Right renal cortex interstitium (tissue), 3 donors: ENCODE measurements at regions not wholly inside any gene's neighbourhood (a gene's known extent, or its start where the extent isn't known, plus 50 kb on each side); places are given as distances from the start of the nearest gene placed in this dataset.
"Not testable (repeated sequence)": the region's sequence is repeated elsewhere in the genome, so short reads cannot be mapped to it uniquely, and the experiment has no call there.

ENCODE experiments used
- DNase-seq, 3 donors: peaks; one replicate each; pipeline ENCODE4 v3.0.0-alpha.2; 2013; ENCODE audit warnings: low read depth in 3 of 3, low spot score in 2 of 3

GRCh38 chr2:60259781-60260180 is 293.7 kb downstream of the BCL11A start:
- no peak for DNase-seq

DNA sequence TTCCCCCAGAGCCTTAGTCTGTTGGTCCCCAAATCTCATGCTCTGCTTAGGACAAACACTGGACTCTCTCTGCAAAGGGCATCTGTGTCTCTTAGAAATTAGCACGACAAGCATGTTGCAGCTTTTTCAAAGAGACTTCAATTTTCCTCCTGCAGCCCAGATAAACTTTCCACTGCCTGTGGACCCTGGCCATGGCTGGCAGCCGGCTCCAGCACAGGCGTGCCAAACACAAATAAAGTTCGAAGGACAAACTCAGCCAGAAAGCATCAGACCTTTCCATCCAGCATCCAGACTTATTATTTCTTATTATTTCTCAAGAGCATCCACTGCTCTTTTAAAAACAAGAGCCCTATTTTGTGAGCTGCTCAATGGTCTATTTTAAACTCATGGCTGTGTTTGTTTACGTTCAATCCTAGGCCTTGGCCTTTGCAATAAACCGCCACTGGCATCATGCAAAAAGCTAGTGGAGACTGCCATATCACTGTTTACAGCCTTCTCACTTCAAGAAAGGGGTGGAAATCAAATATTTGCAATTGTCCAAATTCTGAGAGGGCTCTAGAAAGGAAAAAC is 300.8 kb downstream of the BCL11A start:
- DNase-seq, result no peak

- DNase-seq, result no peak
These were observed 302.2 kb downstream of the BCL11A start for GRCh38 chr2:60251247-60251646.

- DNase-seq, result no peak
These were observed 303.6 kb downstream of the BCL11A start for GRCh38 chr2:60249879-60250278.

DNA sequence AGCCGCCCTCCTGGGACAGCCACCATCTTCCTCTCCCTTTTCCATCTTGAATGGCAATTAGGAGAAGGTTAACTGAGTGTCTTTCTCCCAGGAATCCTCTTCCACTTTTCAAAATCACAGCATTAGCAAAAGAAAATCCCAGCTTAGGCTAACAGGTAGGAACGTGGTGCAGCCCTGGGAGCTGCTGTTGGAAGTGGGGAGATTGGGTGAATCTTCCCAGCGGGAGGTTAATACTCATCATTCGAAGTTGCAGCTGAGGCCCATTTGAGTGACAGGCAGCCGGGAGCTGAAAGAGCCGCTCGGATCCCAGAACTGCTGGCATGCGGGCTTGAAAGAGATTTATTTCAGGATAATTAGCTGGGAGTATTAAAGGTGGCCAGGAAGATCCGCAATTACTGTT is 306.0 kb downstream of the BCL11A start:
- DNase-seq, result no peak

DNA sequence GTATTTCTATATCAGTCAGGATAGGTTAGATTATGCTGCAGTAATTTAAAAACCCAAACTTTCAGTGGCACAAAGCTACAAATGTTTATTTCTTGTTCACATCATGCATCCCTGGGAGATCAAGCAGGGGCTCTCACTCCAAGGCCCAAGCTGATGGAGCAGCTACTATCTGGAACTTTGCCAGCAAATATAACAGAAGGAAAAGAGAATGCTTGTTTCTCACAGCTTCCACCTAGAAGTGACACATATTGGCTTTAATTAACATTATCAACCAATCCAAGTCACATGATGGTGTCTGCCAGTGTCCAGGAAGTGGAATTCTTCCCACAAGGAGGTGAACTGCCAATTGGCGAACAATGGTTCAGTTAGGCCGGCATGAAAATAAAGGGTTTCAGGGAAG is 306.9 kb downstream of the BCL11A start:
- no peak for DNase-seq

- DNase-seq, result no peak
These were observed 319.0 kb downstream of the BCL11A start for GRCh38 chr2:60234274-60234986.

- no peak for DNase-seq
These were observed 322.9 kb downstream of the BCL11A start for GRCh38 chr2:60230596-60230995.

- DNase-seq, result no peak
These were observed 323.4 kb downstream of the BCL11A start for GRCh38 chr2:60230037-60230436.

- DNase-seq, result no peak
These were observed 326.5 kb downstream of the BCL11A start for GRCh38 chr2:60226943-60227342.

- DNase-seq, result no peak
These were observed 327.3 kb downstream of the BCL11A start for GRCh38 chr2:60226191-60226590.

- DNase-seq, result no peak
These were observed 329.6 kb downstream of the BCL11A start for GRCh38 chr2:60223859-60224258.

DNA sequence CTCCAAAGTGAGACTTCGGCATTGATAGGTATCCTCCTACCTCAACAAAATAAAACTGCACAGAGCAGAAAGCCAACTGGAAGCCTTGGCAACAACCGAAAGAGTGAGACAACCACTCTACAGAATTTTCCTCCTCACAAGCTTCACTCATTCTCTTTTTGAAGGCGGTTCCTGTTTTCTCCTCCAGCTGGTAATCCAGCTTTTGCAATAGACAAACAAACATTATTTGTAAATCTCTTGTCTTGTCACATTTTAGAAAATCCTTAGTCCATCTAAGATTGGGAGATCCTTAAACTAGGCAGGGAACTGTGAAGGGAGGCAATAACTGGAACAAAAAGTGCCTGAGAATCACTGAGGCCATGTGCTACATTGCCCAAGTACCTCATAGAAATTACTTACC is 332.4 kb downstream of the BCL11A start:
- DNase-seq, result no peak

DNA sequence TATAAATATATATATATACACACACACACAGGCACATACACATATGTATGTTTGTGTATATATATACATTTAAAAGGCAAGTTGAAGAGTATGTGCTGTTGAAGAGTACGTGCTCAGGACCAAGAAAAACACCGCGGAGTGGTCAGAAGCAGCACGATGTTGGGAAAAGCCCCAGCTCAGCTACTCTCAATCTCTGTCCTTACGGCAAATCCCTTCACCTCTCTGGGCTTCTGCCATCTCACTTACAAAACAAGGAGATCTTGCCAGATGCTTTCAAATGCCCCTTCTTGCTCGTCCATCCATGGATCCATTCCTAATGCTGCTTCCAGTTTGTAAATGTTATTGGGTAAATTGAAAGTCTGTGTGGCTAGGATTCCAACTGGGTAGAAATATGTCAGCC is 333.9 kb downstream of the BCL11A start:
- DNase-seq, result no peak

DNA sequence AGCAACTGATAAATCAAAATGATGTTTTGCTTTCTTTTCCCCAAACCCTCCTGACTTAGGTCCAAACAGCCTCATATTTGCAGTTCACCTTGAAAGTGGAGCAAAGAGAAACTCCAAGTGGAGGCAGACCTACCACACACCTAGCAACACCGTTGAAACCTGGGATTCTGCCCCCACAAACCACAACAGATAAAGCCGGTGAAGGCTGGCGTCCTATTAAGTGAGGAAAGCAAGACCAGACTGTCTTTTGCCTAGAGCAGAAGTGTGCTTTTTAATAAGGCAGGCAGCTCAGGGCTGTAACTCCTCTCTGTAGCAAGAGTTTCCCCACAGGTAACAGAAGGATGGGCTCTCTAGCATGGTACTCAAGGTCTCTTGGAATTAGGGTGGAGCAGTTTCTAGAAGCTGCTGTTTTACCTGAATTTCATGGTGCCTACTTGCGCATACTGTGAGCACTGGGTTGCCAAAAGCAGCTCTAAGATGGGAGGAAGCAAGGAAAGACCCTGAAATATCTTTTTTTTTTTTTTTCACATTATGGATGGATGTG is 336.9 kb downstream of the BCL11A start:
- DNase-seq, result no peak

GRCh38 chr2:60215386-60215901 is 338.0 kb downstream of the BCL11A start:
- DNase-seq, result no peak

- DNase-seq, result no peak
These were observed 338.9 kb downstream of the BCL11A start for GRCh38 chr2:60214626-60214875.

GRCh38 chr2:60213865-60214625 is 339.4 kb downstream of the BCL11A start:
- no peak for DNase-seq

DNA sequence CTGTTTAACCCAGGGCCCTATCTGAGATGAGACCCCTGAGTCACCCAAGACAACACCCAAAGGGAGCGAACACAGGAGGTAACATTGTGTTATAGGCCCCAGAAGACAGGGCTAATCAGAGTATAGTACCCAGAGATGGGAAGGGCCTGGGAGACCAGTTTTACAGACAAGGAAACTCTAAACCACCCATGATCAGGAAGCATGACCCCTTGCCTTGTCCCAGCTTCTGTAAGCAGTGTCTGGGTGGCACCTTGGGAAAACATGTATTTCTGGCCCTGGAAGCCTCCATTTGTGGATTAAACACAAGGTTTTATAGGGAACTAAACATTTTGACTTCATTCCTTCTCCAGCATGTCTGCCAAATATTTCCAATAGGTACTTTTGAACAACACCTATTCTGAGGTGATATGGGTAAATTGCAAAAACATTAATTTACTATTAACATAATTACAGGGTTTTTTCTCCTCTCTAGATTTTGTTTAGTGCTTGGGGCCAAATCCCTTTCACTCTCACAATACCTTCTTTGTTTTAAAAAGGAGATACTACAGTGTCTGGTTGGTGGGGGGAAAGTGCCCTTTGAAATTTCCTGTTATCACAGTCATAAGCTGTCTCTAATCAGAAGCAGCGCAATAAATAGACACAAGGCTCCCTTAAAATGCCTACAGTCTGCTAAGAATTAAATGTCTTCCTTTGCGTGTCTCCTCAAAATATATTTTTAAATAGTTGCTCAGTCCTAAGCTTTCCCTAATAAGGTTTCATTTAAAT is 341.1 kb downstream of the BCL11A start:
- no peak for DNase-seq

GRCh38 chr2:60189006-60189405 is 364.4 kb downstream of the BCL11A start:
- not testable (repeated sequence) for DNase-seq

DNA sequence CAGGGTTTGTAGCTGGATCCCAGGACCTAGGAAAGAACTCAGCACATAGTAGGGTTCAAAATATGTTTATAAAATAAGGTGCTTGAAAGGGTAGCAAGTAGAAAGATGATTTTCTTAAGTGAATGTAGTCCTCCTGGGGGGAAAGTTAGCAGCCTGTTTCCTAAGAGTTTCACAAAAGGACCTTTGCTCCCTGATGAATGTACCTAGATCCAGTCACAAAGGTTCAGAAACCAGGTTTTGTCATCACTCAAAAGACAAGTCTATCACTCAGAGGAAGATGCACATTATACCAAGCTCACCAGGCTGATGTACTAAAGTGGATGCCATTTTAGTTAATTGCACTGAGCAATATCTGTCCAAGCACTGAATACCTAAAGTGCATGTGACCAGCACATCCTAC is 378.2 kb downstream of the BCL11A start:
- no peak for DNase-seq
